Endodermal cell (in vitro differentiated cells): ENCODE measurements at regions not wholly inside any gene's neighbourhood (a gene's known extent, or its start where the extent isn't known, plus 50 kb on each side); places are given as distances from the start of the nearest gene placed in this dataset.

Source experiments
- DNase-seq: peaks from one replicate; pipeline ENCODE4 v3.0.0-alpha.2; 2017
- H3K27ac ChIP-seq: 2 replicates; pipeline ENCODE4 v1.5.1; 2013; ENCODE audit warnings: mild to moderate bottlenecking, low read depth, low read length, moderate library complexity
- H3K27me3 ChIP-seq: 2 replicates; pipeline ENCODE4 v1.6.1; 2013; ENCODE audit warnings: mild to moderate bottlenecking, low read length, moderate library complexity; ENCODE audit not compliant: insufficient read depth, control insufficient read depth, poor library complexity, severe bottlenecking
- H3K36me3 ChIP-seq: 2 replicates; pipeline ENCODE4 v1.7.0; 2013; ENCODE audit warnings: mild to moderate bottlenecking, low read length, moderate library complexity; ENCODE audit not compliant: control insufficient read depth, insufficient read depth
- H3K4me1 ChIP-seq: one replicate; pipeline ENCODE4 v1.7.0; 2013; ENCODE audit warnings: low read length; ENCODE audit not compliant: control insufficient read depth, insufficient read depth
- H3K4me3 ChIP-seq: 2 replicates; pipeline ENCODE4 v1.5.1; 2013; ENCODE audit warnings: mild to moderate bottlenecking, low read length, moderate library complexity
- H3K9ac ChIP-seq: 2 replicates; pipeline ENCODE4 v1.6.1; 2013; ENCODE audit warnings: mild to moderate bottlenecking, low read length, moderate library complexity; ENCODE audit not compliant: poor library complexity, severe bottlenecking; ENCODE audit errors: extremely low read depth
- H3K9me3 ChIP-seq: 2 replicates; pipeline ENCODE4 v1.6.1; 2013; ENCODE audit warnings: mild to moderate bottlenecking, low read length, moderate library complexity; ENCODE audit not compliant: control insufficient read depth
- H3K27ac Mint-ChIP-seq: 2 replicates; pipeline ENCODE4 v1.8.0; 2020; ENCODE audit warnings: mixed read lengths
- H3K27me3 Mint-ChIP-seq: 2 replicates; pipeline ENCODE4 v1.8.0; 2021; ENCODE audit warnings: mild to moderate bottlenecking, mixed read lengths; ENCODE audit not compliant: insufficient read depth
- H3K36me3 Mint-ChIP-seq: 2 replicates; pipeline ENCODE4 v1.8.0; 2020; ENCODE audit warnings: low read depth, mixed read lengths
- H3K4me1 Mint-ChIP-seq: 2 replicates; pipeline ENCODE4 v1.8.0; 2020; ENCODE audit warnings: mixed read lengths
- H3K4me3 Mint-ChIP-seq: 2 replicates; pipeline ENCODE4 v1.8.0; 2020; ENCODE audit warnings: mild to moderate bottlenecking, moderate library complexity, mixed read lengths
- H3K9me3 Mint-ChIP-seq: 2 replicates; pipeline ENCODE4 v1.8.0; 2020; ENCODE audit warnings: mild to moderate bottlenecking, mixed read lengths
- CTCF ChIP-seq: fragments of 200-600 bp; sonication (generic); conservative IDR thresholded peaks from 2 replicates; pipeline ENCODE4 v1.5.0; 2021; ENCODE audit warnings: antibody characterized with exemption, mild to moderate bottlenecking
- WGBS, 2 experiments: methylation state at CpG; one replicate each; pipeline versions ENCODE4 v1.1.5 to v1.1.7; 2013; ENCODE audit warnings: missing lambda C conversion rate in 2 of 2, mixed read lengths in 1 of 2; ENCODE audit not compliant: insufficient coverage in 1 of 2, insufficient read length in 1 of 2; 5-methylcytosine and 5-hydroxymethylcytosine counted together

- no peak for TF ChIP-seq CTCF
- no peak overlapping the region for H3K27ac ChIP-seq
Measured at GRCh38 chr3:152159328-152159727, 109.4 kb upstream of the MBNL1 start.

DNA sequence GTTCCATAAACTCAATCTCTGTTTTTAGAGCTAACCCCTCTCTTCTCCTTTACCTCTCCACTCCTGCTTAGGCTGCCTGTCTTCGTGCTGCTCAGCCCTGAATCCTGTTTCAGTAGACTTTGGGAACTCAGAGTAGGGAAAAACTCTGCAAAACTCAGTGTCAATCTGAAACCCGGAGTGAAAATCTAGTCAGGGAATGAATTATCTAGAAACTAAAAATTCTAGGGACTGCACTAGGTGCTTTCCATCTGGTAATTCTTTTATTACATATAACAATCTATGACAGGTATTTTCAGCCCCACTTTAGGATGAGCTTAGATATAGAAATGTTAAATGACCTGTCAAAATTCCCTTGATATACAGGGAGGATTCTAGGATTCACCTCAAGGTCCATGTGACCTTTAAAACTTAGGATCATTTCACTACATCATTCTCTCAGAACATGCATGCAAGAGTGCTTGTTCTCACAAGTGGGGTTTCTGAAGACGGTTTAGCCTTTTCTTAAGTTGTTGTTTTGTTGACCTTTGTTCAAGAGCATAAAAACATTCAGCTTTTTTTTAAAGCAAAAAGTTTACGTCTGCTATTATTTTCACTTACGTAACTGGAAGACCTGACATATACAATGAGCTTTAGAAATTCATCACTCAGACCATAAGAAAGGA, 108.2 kb upstream of the MBNL1 start:
- WGBS, 2 experiments = 89 to 92% methylated on average over 4 to 5 of the region's 5 CpGs
- Mint-ChIP-seq H3K4me1 (no peaks in the 10 kb centered on the region), H3K9me3 (no peaks in the 10 kb centered on the region), H3K27ac (no peak overlapping the region), H3K36me3 (no peaks in the 10 kb centered on the region), H3K4me3 (no peak overlapping the region), H3K27me3 (peaks cover 7% of the 10 kb centered on the region)
- DNase-seq = no peak
- TF ChIP-seq CTCF = no peak
- Histone ChIP-seq H3K9me3 (no peaks in the 10 kb centered on the region), H3K27ac (no peak overlapping the region), H3K27me3 (no peaks in the 10 kb centered on the region), H3K9ac (no peak overlapping the region), H3K4me3 (no peak overlapping the region), H3K4me1 (no peaks in the 10 kb centered on the region), H3K36me3 (no peaks in the 10 kb centered on the region)

More at GRCh38 chr3:152159328-152159727, 109.4 kb upstream of the MBNL1 start:
- Mint-ChIP-seq H3K9me3 (no peaks in the 10 kb centered on the region), H3K27me3 (peaks cover 7% of the 10 kb centered on the region), H3K4me1 (no peaks in the 10 kb centered on the region), H3K36me3 (no peaks in the 10 kb centered on the region), H3K4me3 (no peak overlapping the region), H3K27ac (no peak overlapping the region)
- no peaks in the 10 kb centered on the region for H3K4me1 ChIP-seq
- no peak overlapping the region for H3K9ac ChIP-seq
- H3K4me3 ChIP-seq = no peak overlapping the region
- H3K9me3 ChIP-seq = no peaks in the 10 kb centered on the region
- H3K27me3 ChIP-seq = peaks cover 5% of the 10 kb centered on the region
- 88 to 90% methylated on average over 4 of the region's 4 CpGs for WGBS, 2 experiments
- no peak for DNase-seq
- H3K36me3 ChIP-seq = no peaks in the 10 kb centered on the region

DNA sequence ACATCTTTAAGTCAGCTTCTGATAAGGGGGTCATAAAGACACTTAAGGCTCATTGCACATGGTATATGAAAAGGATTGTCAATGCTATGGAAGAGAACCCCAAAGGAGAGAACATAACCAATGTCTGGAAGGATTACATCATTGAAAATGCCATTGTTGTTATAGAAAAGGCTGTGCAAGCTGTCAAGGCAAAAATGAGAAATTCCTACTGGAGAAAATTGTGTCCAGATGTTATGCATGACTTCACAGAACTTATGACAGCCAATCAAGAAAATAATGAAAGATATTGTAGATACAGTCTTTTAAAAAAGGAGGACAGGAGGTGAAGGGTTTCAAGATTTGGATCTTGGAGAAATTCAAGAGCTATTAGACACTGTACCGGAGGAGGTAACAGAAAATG, 96.3 kb upstream of the MBNL1 start:
- no peak for DNase-seq
- no peaks in the 10 kb centered on the region for H3K36me3 ChIP-seq
- no peak overlapping the region for H3K9ac ChIP-seq
- WGBS, 2 experiments = 98 to 100% methylated on average over 1 of the region's 1 CpG
- H3K27ac ChIP-seq = no peak overlapping the region
- Mint-ChIP-seq H3K27ac (no peak overlapping the region), H3K4me1 (peaks cover 7% of the 10 kb centered on the region), H3K27me3 (peaks cover 50% of the 10 kb centered on the region), H3K36me3 (no peaks in the 10 kb centered on the region), H3K4me3 (no peak overlapping the region), H3K9me3 (no peaks in the 10 kb centered on the region)
- H3K4me3 ChIP-seq = no peak overlapping the region
- H3K4me1 ChIP-seq = no peaks in the 10 kb centered on the region
- no peak for TF ChIP-seq CTCF
- H3K27me3 ChIP-seq = peaks cover 66% of the 10 kb centered on the region
- no peaks in the 10 kb centered on the region for H3K9me3 ChIP-seq
